ENCODE measurements at regions not wholly inside any gene's neighbourhood (a gene's known extent, or its start where the extent isn't known, plus 50 kb on each side); places are given as distances from the start of the nearest gene placed in this dataset.

DNA sequence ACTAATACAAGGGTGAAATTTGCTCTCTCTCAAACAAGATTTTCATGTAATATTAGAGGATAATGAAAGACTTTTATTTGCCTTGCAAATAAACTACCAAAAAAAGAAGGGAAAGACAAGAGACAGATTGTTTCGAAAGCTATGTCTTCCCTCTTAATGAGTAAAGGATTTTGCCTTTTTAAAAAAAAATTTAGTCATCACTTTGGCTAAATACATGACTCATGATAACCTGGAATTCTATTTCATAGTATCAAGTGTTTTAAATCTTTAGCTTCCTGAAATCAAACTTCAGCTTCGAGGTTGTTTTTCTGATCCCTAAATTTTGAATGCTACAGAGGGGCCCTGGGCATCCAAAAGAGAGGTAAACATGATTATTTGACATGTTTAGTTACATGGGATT is 144.4 kb downstream of the CCDC59 start:
- no peaks in the 10 kb centered on the region for H3K36me3 ChIP-seq (replicated peaks in 1 of 2; ENCODE audit: control insufficient read depth in 1 of 2, insufficient read depth in 2 of 2, low read length in 1 of 2)
- no peak for DNase-seq
- no peak overlapping the region for H2AFZ ChIP-seq (ENCODE audit: low read depth)
- no peak overlapping the region for H3K27ac ChIP-seq (ENCODE audit: low read depth in 2 of 2, low read length in 1 of 2)
- no peaks in the 10 kb centered on the region for H3K27me3 ChIP-seq (ENCODE audit: insufficient read depth)
- no peaks in the 10 kb centered on the region for H3K4me1 ChIP-seq (ENCODE audit: control insufficient read depth in 1 of 2, insufficient read depth in 2 of 2, low read depth in 1 of 2, low read length in 1 of 2)
- POLR2A ChIA-PET: no interaction called here
- no peaks in the 10 kb centered on the region for H4K20me1 ChIP-seq (ENCODE audit: insufficient read depth)
- no peaks in the 10 kb centered on the region for H3F3A ChIP-seq (replicated peaks; ENCODE audit: insufficient read depth)
- no peaks in the 10 kb centered on the region for H3K9me2 ChIP-seq
- CTCF ChIA-PET: no interaction called here
- H3K79me2 ChIP-seq (ENCODE audit: insufficient read depth): no peaks in the 10 kb centered on the region
- 0% methylated on average over 2 of the region's 2 CpGs for WGBS (ENCODE audit: low lambda C conversion rate)
- no peak overlapping the region for H3K4me3 ChIP-seq (ENCODE audit: low read depth in 2 of 2, low read length in 1 of 2)
- H3K9ac ChIP-seq: no peak overlapping the region
- H3K9me3 ChIP-seq: no peaks in the 10 kb centered on the region
- TF ChIP-seq ELF1 (IDR thresholded peaks at IDR 0.05) (no peak), RAD21 (IDR thresholded peaks at IDR 0.05; ENCODE audit: low read length) (no peak), EZH2phosphoT487 (IDR thresholded peaks at IDR 0.05; ENCODE audit: borderline replicate concordance, low read depth) (no peak), MXI1 (IDR thresholded peaks at IDR 0.05; ENCODE audit: low read depth, low read length) (no peak), RFX5 (IDR thresholded peaks at IDR 0.05; ENCODE audit: low read length) (no peak), GATA2 (CRISPR knock-in tag; IDR thresholded peaks at IDR 0.05) (no peak), FOXJ3 (CRISPR knock-in tag; IDR thresholded peaks at IDR 0.05) (no peak), POLR2AphosphoS5 (IDR thresholded peaks at IDR 0.05; ENCODE audit: low read depth, low read length) (no peak), FOXM1 (IDR thresholded peaks at IDR 0.05; ENCODE audit: low read depth) (no peak), EP300 (IDR thresholded peaks at IDR 0.05; ENCODE audit: borderline replicate concordance in 1 of 2, low read depth in 1 of 2, low read length in 1 of 2) (no peak), TAF1 (IDR thresholded peaks at IDR 0.05; ENCODE audit: borderline replicate concordance, low read depth, low read length) (no peak), CHD2 (IDR thresholded peaks at IDR 0.05; ENCODE audit: low read length, partially characterized antibody) (no peak), NFIC (IDR thresholded peaks at IDR 0.05; ENCODE audit: borderline replicate concordance) (no peak), FOSL2 (IDR thresholded peaks at IDR 0.05; ENCODE audit: borderline replicate concordance, low read depth) (no peak)
- TF ChIP-seq, protein P1, sequence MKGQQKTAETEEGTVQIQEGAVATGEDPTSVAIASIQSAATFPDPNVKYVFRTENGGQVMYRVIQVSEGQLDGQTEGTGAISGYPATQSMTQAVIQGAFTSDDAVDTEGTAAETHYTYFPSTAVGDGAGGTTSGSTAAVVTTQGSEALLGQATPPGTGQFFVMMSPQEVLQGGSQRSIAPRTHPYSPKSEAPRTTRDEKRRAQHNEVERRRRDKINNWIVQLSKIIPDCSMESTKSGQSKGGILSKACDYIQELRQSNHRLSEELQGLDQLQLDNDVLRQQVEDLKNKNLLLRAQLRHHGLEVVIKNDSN (IDR thresholded peaks at IDR 0.05; ENCODE audit: borderline replicate concordance, low read depth): no peak
- TF ChIP-seq, protein P2, sequence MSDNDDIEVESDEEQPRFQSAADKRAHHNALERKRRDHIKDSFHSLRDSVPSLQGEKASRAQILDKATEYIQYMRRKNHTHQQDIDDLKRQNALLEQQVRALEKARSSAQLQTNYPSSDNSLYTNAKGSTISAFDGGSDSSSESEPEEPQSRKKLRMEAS (IDR thresholded peaks at IDR 0.05; ENCODE audit: low read depth): no peak
- TF ChIP-seq, protein P3, sequence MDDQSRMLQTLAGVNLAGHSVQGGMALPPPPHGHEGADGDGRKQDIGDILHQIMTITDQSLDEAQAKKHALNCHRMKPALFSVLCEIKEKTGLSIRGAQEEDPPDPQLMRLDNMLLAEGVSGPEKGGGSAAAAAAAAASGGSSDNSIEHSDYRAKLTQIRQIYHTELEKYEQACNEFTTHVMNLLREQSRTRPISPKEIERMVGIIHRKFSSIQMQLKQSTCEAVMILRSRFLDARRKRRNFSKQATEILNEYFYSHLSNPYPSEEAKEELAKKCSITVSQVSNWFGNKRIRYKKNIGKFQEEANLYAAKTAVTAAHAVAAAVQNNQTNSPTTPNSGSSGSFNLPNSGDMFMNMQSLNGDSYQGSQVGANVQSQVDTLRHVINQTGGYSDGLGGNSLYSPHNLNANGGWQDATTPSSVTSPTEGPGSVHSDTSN (IDR thresholded peaks at IDR 0.05): no peak
- TF ChIP-seq, protein P4, sequence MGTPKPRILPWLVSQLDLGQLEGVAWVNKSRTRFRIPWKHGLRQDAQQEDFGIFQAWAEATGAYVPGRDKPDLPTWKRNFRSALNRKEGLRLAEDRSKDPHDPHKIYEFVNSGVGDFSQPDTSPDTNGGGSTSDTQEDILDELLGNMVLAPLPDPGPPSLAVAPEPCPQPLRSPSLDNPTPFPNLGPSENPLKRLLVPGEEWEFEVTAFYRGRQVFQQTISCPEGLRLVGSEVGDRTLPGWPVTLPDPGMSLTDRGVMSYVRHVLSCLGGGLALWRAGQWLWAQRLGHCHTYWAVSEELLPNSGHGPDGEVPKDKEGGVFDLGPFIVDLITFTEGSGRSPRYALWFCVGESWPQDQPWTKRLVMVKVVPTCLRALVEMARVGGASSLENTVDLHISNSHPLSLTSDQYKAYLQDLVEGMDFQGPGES (IDR thresholded peaks at IDR 0.05; ENCODE audit: low read depth, low read length): no peak
- TF ChIP-seq, protein P5, sequence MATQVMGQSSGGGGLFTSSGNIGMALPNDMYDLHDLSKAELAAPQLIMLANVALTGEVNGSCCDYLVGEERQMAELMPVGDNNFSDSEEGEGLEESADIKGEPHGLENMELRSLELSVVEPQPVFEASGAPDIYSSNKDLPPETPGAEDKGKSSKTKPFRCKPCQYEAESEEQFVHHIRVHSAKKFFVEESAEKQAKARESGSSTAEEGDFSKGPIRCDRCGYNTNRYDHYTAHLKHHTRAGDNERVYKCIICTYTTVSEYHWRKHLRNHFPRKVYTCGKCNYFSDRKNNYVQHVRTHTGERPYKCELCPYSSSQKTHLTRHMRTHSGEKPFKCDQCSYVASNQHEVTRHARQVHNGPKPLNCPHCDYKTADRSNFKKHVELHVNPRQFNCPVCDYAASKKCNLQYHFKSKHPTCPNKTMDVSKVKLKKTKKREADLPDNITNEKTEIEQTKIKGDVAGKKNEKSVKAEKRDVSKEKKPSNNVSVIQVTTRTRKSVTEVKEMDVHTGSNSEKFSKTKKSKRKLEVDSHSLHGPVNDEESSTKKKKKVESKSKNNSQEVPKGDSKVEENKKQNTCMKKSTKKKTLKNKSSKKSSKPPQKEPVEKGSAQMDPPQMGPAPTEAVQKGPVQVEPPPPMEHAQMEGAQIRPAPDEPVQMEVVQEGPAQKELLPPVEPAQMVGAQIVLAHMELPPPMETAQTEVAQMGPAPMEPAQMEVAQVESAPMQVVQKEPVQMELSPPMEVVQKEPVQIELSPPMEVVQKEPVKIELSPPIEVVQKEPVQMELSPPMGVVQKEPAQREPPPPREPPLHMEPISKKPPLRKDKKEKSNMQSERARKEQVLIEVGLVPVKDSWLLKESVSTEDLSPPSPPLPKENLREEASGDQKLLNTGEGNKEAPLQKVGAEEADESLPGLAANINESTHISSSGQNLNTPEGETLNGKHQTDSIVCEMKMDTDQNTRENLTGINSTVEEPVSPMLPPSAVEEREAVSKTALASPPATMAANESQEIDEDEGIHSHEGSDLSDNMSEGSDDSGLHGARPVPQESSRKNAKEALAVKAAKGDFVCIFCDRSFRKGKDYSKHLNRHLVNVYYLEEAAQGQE (IDR thresholded peaks at IDR 0.05; ENCODE audit: low read depth, low read length): no peak
- H3K4me2 ChIP-seq: no peak overlapping the region
